H9 (cell line): ENCODE measurements at regions not wholly inside any gene's neighbourhood (a gene's known extent, or its start where the extent isn't known, plus 50 kb on each side); places are given as distances from the start of the nearest gene placed in this dataset.

Source experiments
- DNase-seq: peaks from one replicate; pipeline ENCODE4 v3.0.0-alpha.2; 2017
- H2AFZ ChIP-seq: one replicate; pipeline ENCODE4 v1.6.1; 2013; ENCODE audit warnings: mild to moderate bottlenecking, low read length, control low read depth, moderate library complexity
- H2AK5ac ChIP-seq: 2 replicates; pipeline ENCODE4 v1.6.1; 2013; ENCODE audit warnings: low read length, control low read depth, mixed read lengths; ENCODE audit not compliant: insufficient read length
- H2BK120ac ChIP-seq: one replicate; pipeline ENCODE4 v1.6.1; 2013; ENCODE audit warnings: low read depth, mild to moderate bottlenecking, low read length, control low read depth, inconsistent platforms; ENCODE audit not compliant: poor library complexity, severe bottlenecking
- H2BK12ac ChIP-seq: 2 replicates; pipeline ENCODE4 v1.6.1; 2013; ENCODE audit warnings: low read length, control low read depth, mixed read lengths, low read depth; ENCODE audit not compliant: insufficient read length
- H2BK15ac ChIP-seq: 2 replicates; pipeline ENCODE4 v1.6.1; 2013; ENCODE audit warnings: low read depth, low read length, control low read depth
- H2BK20ac ChIP-seq: one replicate; pipeline ENCODE4 v1.6.1; 2013; ENCODE audit warnings: low read depth, mild to moderate bottlenecking, low read length, control low read depth, inconsistent platforms; ENCODE audit not compliant: poor library complexity, severe bottlenecking
- H2BK5ac ChIP-seq: 2 replicates; pipeline ENCODE4 v1.6.1; 2013; ENCODE audit warnings: low read length, control low read depth, mixed read lengths; ENCODE audit not compliant: insufficient read length
- H3K14ac ChIP-seq: 2 replicates; pipeline ENCODE4 v1.6.1; 2013; ENCODE audit warnings: low read length, control low read depth; ENCODE audit not compliant: insufficient read depth
- H3K18ac ChIP-seq: 2 replicates; pipeline ENCODE4 v1.6.1; 2013; ENCODE audit warnings: low read depth, mild to moderate bottlenecking, mixed read lengths, low read length, control low read depth; ENCODE audit not compliant: insufficient read length
- H3K23ac ChIP-seq: 2 replicates; pipeline ENCODE4 v1.6.1; 2013; ENCODE audit warnings: low read length, control low read depth, mixed read lengths, low read depth; ENCODE audit not compliant: insufficient read length
- H3K23me2 ChIP-seq: 2 replicates; pipeline ENCODE4 v1.6.1; 2013; ENCODE audit warnings: low read depth, mild to moderate bottlenecking, mixed read lengths, low read length, control low read depth; ENCODE audit not compliant: insufficient read length, poor library complexity, severe bottlenecking
- H3K27ac ChIP-seq: 2 replicates; pipeline ENCODE4 v1.5.1; 2013; ENCODE audit warnings: low read length, control low read depth, mixed read lengths, low read depth; ENCODE audit not compliant: insufficient read length
- H3K27me3 ChIP-seq: 2 replicates; pipeline ENCODE4 v1.6.1; 2013; ENCODE audit warnings: low read length, control low read depth, inconsistent platforms; ENCODE audit not compliant: insufficient read depth
- H3K4ac ChIP-seq: 2 replicates; pipeline ENCODE4 v1.6.1; 2013; ENCODE audit warnings: low read depth, mild to moderate bottlenecking, control low read depth, inconsistent platforms, low read length, moderate library complexity
- H3K4me1 ChIP-seq: 2 replicates; pipeline ENCODE4 v1.6.1; 2013; ENCODE audit warnings: low read length, control low read depth, inconsistent platforms; ENCODE audit not compliant: insufficient read depth
- H3K4me2 ChIP-seq: 2 replicates; pipeline ENCODE4 v1.6.1; 2013; ENCODE audit warnings: low read length, control low read depth, mixed read lengths; ENCODE audit not compliant: insufficient read length, insufficient read depth
- H3K56ac ChIP-seq: 2 replicates; pipeline ENCODE4 v1.6.1; 2013; ENCODE audit warnings: low read depth, mild to moderate bottlenecking, mixed read lengths, low read length, control low read depth; ENCODE audit not compliant: insufficient read length
- H3K79me1 ChIP-seq: 2 replicates; pipeline ENCODE4 v1.6.1; 2013; ENCODE audit warnings: low read depth, mild to moderate bottlenecking, moderate library complexity, low read length, control low read depth, inconsistent platforms; ENCODE audit not compliant: insufficient read depth, poor library complexity, severe bottlenecking
- H3K79me2 ChIP-seq: 2 replicates; pipeline ENCODE4 v1.6.1; 2013; ENCODE audit warnings: low read length, control low read depth, inconsistent platforms; ENCODE audit not compliant: insufficient read depth
- H3K9ac ChIP-seq: 2 replicates; pipeline ENCODE4 v1.6.1; 2013; ENCODE audit warnings: low read length, control low read depth, mixed read lengths; ENCODE audit not compliant: insufficient read length; ENCODE audit errors: extremely low read depth
- H3K9me3 ChIP-seq: one replicate; pipeline ENCODE4 v1.6.1; 2013; ENCODE audit warnings: low read depth, low read length, inconsistent platforms; ENCODE audit not compliant: control insufficient read depth
- H3T11ph ChIP-seq: one replicate; pipeline ENCODE4 v1.6.1; 2013; ENCODE audit warnings: mild to moderate bottlenecking, low read length, control low read depth, inconsistent platforms
- H4K20me1 ChIP-seq: one replicate; pipeline ENCODE4 v1.6.1; 2013; ENCODE audit not compliant: control insufficient read depth, insufficient read length, insufficient read depth
- H4K5ac ChIP-seq: 2 replicates; pipeline ENCODE4 v1.6.1; 2013; ENCODE audit warnings: low read depth, mild to moderate bottlenecking, mixed read lengths, low read length, control low read depth; ENCODE audit not compliant: insufficient read length
- H4K8ac ChIP-seq: replicated peaks from 2 replicates; pipeline ENCODE4 v1.6.1; 2013; ENCODE audit warnings: low read length, control low read depth, mixed read lengths, low read depth; ENCODE audit not compliant: insufficient read length
- H4K91ac ChIP-seq: 2 replicates; pipeline ENCODE4 v1.6.1; 2013; ENCODE audit warnings: low read depth, mild to moderate bottlenecking, moderate library complexity, mixed read lengths, low read length, control low read depth; ENCODE audit not compliant: insufficient read length
- H3K27ac Mint-ChIP-seq, 3 experiments: 2 replicates in 2 of 3; 3 replicates in 1 of 3; pipeline ENCODE4 v1.8.0; 2020 to 2021; ENCODE audit warnings: mixed read lengths in 3 of 3, mild to moderate bottlenecking in 1 of 3, moderate library complexity in 1 of 3
- H3K27me3 Mint-ChIP-seq: 2 replicates; pipeline ENCODE4 v1.8.0; 2021; ENCODE audit warnings: low read depth, mild to moderate bottlenecking, moderate library complexity, mixed read lengths
- H3K36me3 Mint-ChIP-seq, 3 experiments: 2 replicates in 2 of 3; 3 replicates in 1 of 3; pipeline ENCODE4 v1.8.0; 2020 to 2021; ENCODE audit warnings: low read depth in 3 of 3, mixed read lengths in 3 of 3; ENCODE audit not compliant: insufficient read depth in 1 of 3
- H3K4me1 Mint-ChIP-seq, 2 experiments: 2 replicates each; pipeline ENCODE4 v1.8.0; 2020; ENCODE audit warnings: mixed read lengths in 2 of 2
- H3K4me3 Mint-ChIP-seq, 2 experiments: 2 replicates in 1 of 2; 3 replicates in 1 of 2; pipeline ENCODE4 v1.8.0; 2020 to 2021; ENCODE audit warnings: mild to moderate bottlenecking in 2 of 2, mixed read lengths in 2 of 2, moderate library complexity in 1 of 2
- H3K9me3 Mint-ChIP-seq, 2 experiments: 2 replicates in 1 of 2; 3 replicates in 1 of 2; pipeline ENCODE4 v1.8.0; 2020; ENCODE audit warnings: mild to moderate bottlenecking in 2 of 2, mixed read lengths in 2 of 2, moderate library complexity in 1 of 2
- CTCF ChIP-seq: fragments of 200-600 bp; sonication (generic); conservative IDR thresholded peaks from 3 replicates; pipeline ENCODE4 v1.8.0; 2021; ENCODE audit warnings: antibody characterized with exemption, mild to moderate bottlenecking
- WGBS: extraction: QIAGEN DNeasy Blood & Tissue Kit; methylation state at CpG from one replicate; pipeline ENCODE4 v1.1.7; 2013; ENCODE audit warnings: missing lambda C conversion rate, low lambda C conversion rate, mixed read lengths; ENCODE audit not compliant: insufficient read length; ENCODE audit errors: extremely low coverage; 5-methylcytosine and 5-hydroxymethylcytosine counted together

- H3K4me3 Mint-ChIP-seq, result no peak overlapping the region
- H3K23ac ChIP-seq, result no peak overlapping the region
- no peak overlapping the region for H4K91ac ChIP-seq
- no peaks in the 10 kb centered on the region for H4K20me1 ChIP-seq
- no peak overlapping the region for H2BK12ac ChIP-seq
- H3K9me3 Mint-ChIP-seq, result peaks cover 2 to 3% of the 10 kb centered on the region in 2 experiments; a peak in 2 of 5 replicates
- DNase-seq, result no peak
- H3K4me1 ChIP-seq, result no peaks in the 10 kb centered on the region
- no peak overlapping the region for H3K4ac ChIP-seq
- no peak overlapping the region for H3K56ac ChIP-seq
- no peaks in the 10 kb centered on the region for H3K79me2 ChIP-seq
- no peak overlapping the region for H2BK15ac ChIP-seq
- peaks cover 14% of the 10 kb centered on the region for H3K27me3 Mint-ChIP-seq
- H3K36me3 Mint-ChIP-seq, result no peaks in the 10 kb centered on the region
- no peak overlapping the region for H2AK5ac ChIP-seq
- H3K27ac ChIP-seq, result no peak overlapping the region
- no peaks in the 10 kb centered on the region for H3K27me3 ChIP-seq
- H2BK20ac ChIP-seq, result no peak overlapping the region
- no peak overlapping the region for H4K5ac ChIP-seq
- no CpG with 5 or more reads among the region's 3 CpGs for WGBS
- H3K4me2 ChIP-seq, result no peak overlapping the region
- H3K18ac ChIP-seq, result no peak overlapping the region
- H2BK120ac ChIP-seq, result no peak overlapping the region
- no peaks in the 10 kb centered on the region for H3K79me1 ChIP-seq
- no peak overlapping the region for H2AFZ ChIP-seq
- H3K4me1 Mint-ChIP-seq, result no peaks in the 10 kb centered on the region
- H3K14ac ChIP-seq, result no peak overlapping the region
- H3K9ac ChIP-seq, result no peak overlapping the region
- H3K9me3 ChIP-seq, result no peaks in the 10 kb centered on the region
- no peak overlapping the region for H3K27ac Mint-ChIP-seq
- H3K23me2 ChIP-seq, result no peaks in the 10 kb centered on the region
- H4K8ac ChIP-seq, result no peak overlapping the region
- no peak overlapping the region for H2BK5ac ChIP-seq
- H3T11ph ChIP-seq, result no peak overlapping the region
- no peak for TF ChIP-seq CTCF
Observed at GRCh38 chr18:59769129-59769865, 72.1 kb upstream of the CCBE1 start.
